OCI-LY7 (cell line): ENCODE measurements at regions not wholly inside any gene's neighbourhood (a gene's known extent, or its start where the extent isn't known, plus 50 kb on each side); places are given as distances from the start of the nearest gene placed in this dataset.

Source experiments
- BruUV-seq: library from RNA; stranded (reverse); fragments of 400-500 nt; replicated peaks from 2 replicates; lab custom pipeline; 2021; lab: Mats Ljungman, UMichigan
- CTCF ChIA-PET: fragments of 300-600 bp; sonication (Branson Sonifier 250); formaldehyde crosslinking; loops from one replicate; lab custom pipeline; 2022; ENCODE audit warnings: antibody characterized with exemption; ENCODE audit not compliant: unreplicated experiment; lab: Charles Lee
- POLR2A ChIA-PET: fragments of 300-600 bp; sonication (Branson Sonifier 250); formaldehyde crosslinking; loops from one replicate; lab custom pipeline; 2022; ENCODE audit warnings: antibody characterized with exemption; lab: Charles Lee
- DNase-seq: peaks from one replicate; pipeline ENCODE4 v3.0.0-alpha.2; 2015; ENCODE audit warnings: low spot score
- H2AFZ ChIP-seq: fragments of 200-600 bp; sonication (generic), shearing (Covaris generic); 2 replicates; pipeline ENCODE4 v1.6.1; 2014; ENCODE audit warnings: mild to moderate bottlenecking, antibody characterized with exemption, low read length, moderate library complexity
- H3K27ac ChIP-seq: fragments of 200-600 bp; sonication (generic); 2 replicates; pipeline ENCODE4 v1.5.1; 2014; ENCODE audit warnings: mixed run types, low read depth, mild to moderate bottlenecking, moderate library complexity, low read length, inconsistent platforms; ENCODE audit not compliant: poor library complexity, severe bottlenecking
- H3K36me3 ChIP-seq: fragments of 200-600 bp; sonication (generic); 2 replicates; pipeline ENCODE4 v1.6.1; 2014; ENCODE audit warnings: mild to moderate bottlenecking, antibody characterized with exemption, low read length, moderate library complexity, mixed read lengths; ENCODE audit not compliant: insufficient read depth
- H3K4me1 ChIP-seq: fragments of 200-600 bp; sonication (generic); 2 replicates; pipeline ENCODE4 v1.5.1; 2014; ENCODE audit warnings: mild to moderate bottlenecking, low read length; ENCODE audit not compliant: insufficient read depth, poor library complexity, severe bottlenecking
- H3K4me2 ChIP-seq: fragments of 200-600 bp; sonication (generic); 2 replicates; pipeline ENCODE4 v1.6.1; 2014; ENCODE audit warnings: mild to moderate bottlenecking, low read length
- H3K4me3 ChIP-seq: fragments of 200-600 bp; sonication (generic); 2 replicates; pipeline ENCODE4 v1.5.1; 2014; ENCODE audit warnings: mild to moderate bottlenecking, low read depth, low read length; ENCODE audit not compliant: poor library complexity, severe bottlenecking
- H3K79me2 ChIP-seq: fragments of 200-600 bp; sonication (generic); 2 replicates; pipeline ENCODE4 v1.6.1; 2016; ENCODE audit warnings: low read depth, mild to moderate bottlenecking, low read length, moderate library complexity, mixed read lengths; ENCODE audit not compliant: insufficient read depth
- H3K9me2 ChIP-seq: fragments of 200-600 bp; sonication (generic); 2 replicates; pipeline ENCODE4 v1.6.1; 2016; ENCODE audit warnings: mild to moderate bottlenecking, low read length, mixed read lengths; ENCODE audit not compliant: insufficient read depth
- H3K9me3 ChIP-seq: fragments of 200-600 bp; sonication (generic); 2 replicates; pipeline ENCODE4 v1.6.1; 2014; ENCODE audit warnings: mild to moderate bottlenecking, mixed run types, low read length, mixed read lengths
- H4K20me1 ChIP-seq: fragments of 200-600 bp; sonication (generic); 2 replicates; pipeline ENCODE4 v1.6.1; 2014; ENCODE audit warnings: mild to moderate bottlenecking, antibody characterized with exemption, low read length, moderate library complexity, mixed read lengths; ENCODE audit not compliant: insufficient read depth
- CTCF ChIP-seq: fragments of 200-600 bp; sonication (generic); conservative IDR thresholded peaks from 2 replicates; pipeline ENCODE4 v1.5.1; 2014; ENCODE audit warnings: mild to moderate bottlenecking, antibody characterized with exemption, low read length, moderate library complexity, mixed read lengths
- EZH2phosphoT487 ChIP-seq: fragments of 200-600 bp; sonication (generic); IDR thresholded peaks from 2 replicates; pipeline ENCODE4 v1.6.1; 2018; ENCODE audit warnings: low read depth, borderline replicate concordance, mild to moderate bottlenecking, mixed run types, antibody characterized with exemption, low read length, moderate library complexity, mixed read lengths
- intact Hi-C: fragments of 100-400 bp; cut with micrococcal nuclease; formaldehyde crosslinking; loops from one replicate; pipeline ENCODE4 v1.10.0; 2022; ENCODE audit not compliant: unreplicated experiment

- no TSS peak for BruUV-seq
- no peak overlapping the region for H2AFZ ChIP-seq
- H3K9me2 ChIP-seq: no peaks in the 10 kb centered on the region
- no peaks in the 10 kb centered on the region for H3K9me3 ChIP-seq
- no peak for DNase-seq
- TF ChIP-seq CTCF (no peak), EZH2phosphoT487 (no peak)
- ChIA-PET POLR2A (no interaction called here), CTCF (no interaction called here)
- H3K4me2 ChIP-seq: no peak overlapping the region
- intact Hi-C loops: no loop called here
- H3K4me3 ChIP-seq: no peak overlapping the region
- no peaks in the 10 kb centered on the region for H4K20me1 ChIP-seq
- H3K79me2 ChIP-seq: no peaks in the 10 kb centered on the region
- no peaks in the 10 kb centered on the region for H3K36me3 ChIP-seq
- no peak overlapping the region for H3K27ac ChIP-seq
- no peaks in the 10 kb centered on the region for H3K4me1 ChIP-seq
Observed at GRCh38 chr2:18194161-18194560, 315.7 kb downstream of the KCNS3 start.

GRCh38 chr2:18186816-18187613 is 308.5 kb downstream of the KCNS3 start:
- Histone ChIP-seq H3K27ac (no peak overlapping the region), H3K79me2 (no peaks in the 10 kb centered on the region), H2AFZ (no peak overlapping the region), H4K20me1 (no peaks in the 10 kb centered on the region), H3K9me2 (no peaks in the 10 kb centered on the region), H3K4me3 (no peak overlapping the region), H3K36me3 (no peaks in the 10 kb centered on the region), H3K9me3 (no peaks in the 10 kb centered on the region), H3K4me1 (no peaks in the 10 kb centered on the region), H3K4me2 (no peak overlapping the region)
- intact Hi-C loops: no loop called here
- no TSS peak for BruUV-seq
- ChIA-PET CTCF (no interaction called here), POLR2A (no interaction called here)
- no peak for TF ChIP-seq EZH2phosphoT487
- TF ChIP-seq CTCF: no peak
- DNase-seq: no peak

GRCh38 chr2:18182861-18183260 is 304.4 kb downstream of the KCNS3 start:
- no peaks in the 10 kb centered on the region for H4K20me1 ChIP-seq
- no peaks in the 10 kb centered on the region for H3K36me3 ChIP-seq
- no TSS peak for BruUV-seq
- no peak overlapping the region for H3K4me3 ChIP-seq
- H3K4me1 ChIP-seq: no peaks in the 10 kb centered on the region
- no peaks in the 10 kb centered on the region for H3K79me2 ChIP-seq
- intact Hi-C loops: no loop called here
- no peaks in the 10 kb centered on the region for H3K9me3 ChIP-seq
- DNase-seq: no peak
- CTCF ChIA-PET: no interaction called here
- no peaks in the 10 kb centered on the region for H3K9me2 ChIP-seq
- H2AFZ ChIP-seq: no peak overlapping the region
- POLR2A ChIA-PET: interaction anchor here (0.6 to 0.7 kb wide), 2 partner anchors 92 to 388 kb away, joined by 3 read pairs; no protein-coding TSS in a partner anchor
- no peak overlapping the region for H3K4me2 ChIP-seq
- no peak overlapping the region for H3K27ac ChIP-seq
- TF ChIP-seq CTCF (no peak), EZH2phosphoT487 (no peak)
